GM12878 (cell line): ENCODE measurements at regions not wholly inside any gene's neighbourhood (a gene's known extent, or its start where the extent isn't known, plus 50 kb on each side); places are given as distances from the start of the nearest gene placed in this dataset.

ENCODE experiments used
- ATAC-seq: fragments of 200-7000 bp; cut with Tn5 transposase; 3 replicates; pipeline ENCODE4 v1.9.1; 2020; ENCODE audit warnings: mild to moderate bottlenecking, moderate library complexity
- BruUV-seq: library from RNA; stranded (reverse); fragments of 400-500 nt; replicated peaks from 2 replicates; lab custom pipeline; 2021; lab: Mats Ljungman, UMichigan
- CTCF ChIA-PET: fragments of 300-600 bp; sonication (Branson Sonifier 250); formaldehyde crosslinking; extraction: SDS; loops from one replicate; lab custom pipeline; 2021; ENCODE audit warnings: inconsistent platforms; lab: Yijun Ruan, JAX
- POLR2A ChIA-PET: fragments of 350-600 bp; formaldehyde crosslinking; extraction: SDS; loops from one replicate; lab custom pipeline; 2021; ENCODE audit warnings: inconsistent platforms; lab: Charles Lee
- RAD21 ChIA-PET: fragments of 300-600 bp; sonication (Branson Sonifier 250); formaldehyde crosslinking; loops from one replicate; lab custom pipeline; 2023; ENCODE audit warnings: antibody characterized with exemption; ENCODE audit not compliant: unreplicated experiment; lab: Charles Lee
- SMC1A ChIA-PET: fragments of 300-600 bp; sonication (Branson Sonifier 250); formaldehyde crosslinking; loops from one replicate; lab custom pipeline; 2023; ENCODE audit not compliant: unreplicated experiment, uncharacterized antibody; lab: Charles Lee
- DNase-seq: peaks from one replicate; pipeline ENCODE4 v3.0.0-alpha.2; 2011; ENCODE audit warnings: low read depth, low spot score
- FAIRE-seq: peaks from 3 replicates; lab custom pipeline; 2011; peaks lifted over from hg19 to GRCh38; lab: Jason Lieb, UNC
- H2AFZ ChIP-seq: 2 replicates; pipeline ENCODE4 v1.6.0; 2011; ENCODE audit warnings: low read depth, low read length, control low read depth; ENCODE audit not compliant: control insufficient read depth
- H3K27ac ChIP-seq: 2 replicates; pipeline ENCODE4 v1.5.1; 2011; ENCODE audit warnings: control low read depth; ENCODE audit not compliant: control insufficient read depth, insufficient read depth
- H3K27me3 ChIP-seq, 2 experiments: replicated peaks in 1 of 2; 2 replicates each; pipeline versions ENCODE4 v1.6.0 to v1.6.1; 2011; ENCODE audit warnings: low read length in 1 of 2; ENCODE audit not compliant: control insufficient read depth in 2 of 2, insufficient read depth in 2 of 2
- H3K36me3 ChIP-seq, 2 experiments: 2 replicates each; pipeline ENCODE4 v1.5.1; 2011; ENCODE audit warnings: low read length in 1 of 2; ENCODE audit not compliant: control insufficient read depth in 2 of 2, insufficient read depth in 2 of 2
- H3K4me1 ChIP-seq: 2 replicates; pipeline ENCODE4 v1.6.1; 2011; ENCODE audit warnings: mild to moderate bottlenecking, low read length, moderate library complexity, mixed read lengths; ENCODE audit not compliant: control insufficient read depth, insufficient read depth
- H3K4me2 ChIP-seq: 2 replicates; pipeline ENCODE4 v1.6.0; 2011; ENCODE audit warnings: control low read depth; ENCODE audit not compliant: control insufficient read depth, insufficient read depth
- H3K4me3 ChIP-seq: fragments of 200-600 bp; sonication (generic); 2 replicates; pipeline ENCODE4 v1.5.1; 2016
- H3K79me2 ChIP-seq: 2 replicates; pipeline ENCODE4 v1.6.0; 2011; ENCODE audit warnings: low read length; ENCODE audit not compliant: control insufficient read depth, insufficient read depth
- H3K9ac ChIP-seq: 2 replicates; pipeline ENCODE4 v1.8.0; 2011; ENCODE audit warnings: low read length, control low read depth, mixed read lengths; ENCODE audit not compliant: control insufficient read depth, insufficient read depth
- H3K9me3 ChIP-seq: replicated peaks from 3 replicates; pipeline ENCODE4 v1.5.1; 2011; ENCODE audit warnings: mild to moderate bottlenecking, low read length; ENCODE audit not compliant: control insufficient read depth, insufficient read depth
- H4K20me1 ChIP-seq: 2 replicates; pipeline ENCODE4 v1.6.0; 2011; ENCODE audit not compliant: control insufficient read depth, insufficient read depth
- DPF2 ChIP-seq: fragments of 450-650 bp; IDR thresholded peaks from 2 replicates; pipeline ENCODE4 v1.6.1; 2017; ENCODE audit warnings: mild to moderate bottlenecking
- ETV6 ChIP-seq, 2 experiments: fragments of 450-650 bp in 1 of 2; IDR thresholded peaks in 1 of 2; conservative IDR thresholded peaks in 1 of 2; 2 replicates each; pipeline ENCODE4 v1.6.1; 2014; ENCODE audit warnings: antibody characterized with exemption in 1 of 2, borderline replicate concordance in 1 of 2, low read depth in 1 of 2, mild to moderate bottlenecking in 1 of 2, moderate library complexity in 1 of 2
- FOXK2 ChIP-seq: fragments of 450-650 bp; IDR thresholded peaks from 2 replicates; pipeline ENCODE4 v1.6.1; 2017; ENCODE audit warnings: mild to moderate bottlenecking, moderate library complexity
- HDAC6 ChIP-seq: fragments of 200-600 bp; sonication (generic); IDR thresholded peaks from one replicate; pipeline ENCODE4 v1.8.0; 2017; ENCODE audit warnings: antibody characterized with exemption; ENCODE audit not compliant: unreplicated experiment
- IKZF2 ChIP-seq, 2 experiments: fragments of 450-650 bp; IDR thresholded peaks; 2 replicates each; pipeline ENCODE4 v1.6.1; 2017; ENCODE audit warnings: mild to moderate bottlenecking in 2 of 2, moderate library complexity in 2 of 2
- KDM1A ChIP-seq: fragments of 200-600 bp; sonication (generic); IDR thresholded peaks from 2 replicates; pipeline ENCODE4 v1.6.1; 2016; ENCODE audit warnings: borderline replicate concordance
- NR2C2 ChIP-seq: IDR thresholded peaks from 2 replicates; pipeline ENCODE4 v1.6.1; 2011; ENCODE audit warnings: borderline replicate concordance, low read depth; ENCODE audit not compliant: control insufficient read depth, insufficient read length
- PAX5 ChIP-seq: IDR thresholded peaks from 2 replicates; pipeline ENCODE4 v1.6.1; 2011; ENCODE audit warnings: low read depth, low read length, borderline replicate concordance
- SMC3 ChIP-seq: IDR thresholded peaks from 2 replicates; pipeline ENCODE4 v1.6.1; 2011; ENCODE audit warnings: low read length, improper control_type of control experiment, borderline replicate concordance
- WGBS: methylation state at CpG from one replicate; pipeline ENCODE4 v1.1.6; 2016; ENCODE audit warnings: low lambda C conversion rate; ENCODE audit not compliant: insufficient replicate concordance, insufficient coverage; ENCODE audit errors: missing lambda C conversion rate; 5-methylcytosine and 5-hydroxymethylcytosine counted together
- in situ Hi-C: fragments of 300-500 bp; cut with MboI; formaldehyde crosslinking; loops from 9 replicates; pipeline ENCODE4 v1.14.3; 2018; ENCODE audit warnings: mixed read lengths
- intact Hi-C: fragments of 100-400 bp; cut with micrococcal nuclease; formaldehyde crosslinking; loops from one replicate; pipeline ENCODE4 v1.14.2; 2022; ENCODE audit not compliant: unreplicated experiment
- TF ChIP-seq, protein P1 (sequence below): fragments of 450-650 bp; IDR thresholded peaks from 2 replicates; pipeline ENCODE4 v1.6.1; 2016; ENCODE audit warnings: mild to moderate bottlenecking
- TF ChIP-seq, protein P2 (sequence below): IDR thresholded peaks from 2 replicates; pipeline ENCODE4 v1.6.1; 2011; ENCODE audit warnings: mild to moderate bottlenecking, low read depth, low read length, moderate library complexity; ENCODE audit not compliant: insufficient replicate concordance
- TF ChIP-seq, protein P3 (sequence below): IDR thresholded peaks from 2 replicates; pipeline ENCODE4 v1.6.1; 2012; ENCODE audit warnings: low read length, inconsistent platforms
- TF ChIP-seq, protein P4 (sequence below): fragments of 450-650 bp; IDR thresholded peaks from 2 replicates; pipeline ENCODE4 v1.6.1; 2017; ENCODE audit warnings: mild to moderate bottlenecking
- TF ChIP-seq, protein P5 (sequence below): IDR thresholded peaks from 2 replicates; pipeline ENCODE4 v1.6.1; 2011; ENCODE audit warnings: borderline replicate concordance, low read depth, mild to moderate bottlenecking, moderate library complexity, mixed read lengths, low read length; ENCODE audit not compliant: insufficient read depth; ENCODE audit errors: extremely low read length

DNA sequence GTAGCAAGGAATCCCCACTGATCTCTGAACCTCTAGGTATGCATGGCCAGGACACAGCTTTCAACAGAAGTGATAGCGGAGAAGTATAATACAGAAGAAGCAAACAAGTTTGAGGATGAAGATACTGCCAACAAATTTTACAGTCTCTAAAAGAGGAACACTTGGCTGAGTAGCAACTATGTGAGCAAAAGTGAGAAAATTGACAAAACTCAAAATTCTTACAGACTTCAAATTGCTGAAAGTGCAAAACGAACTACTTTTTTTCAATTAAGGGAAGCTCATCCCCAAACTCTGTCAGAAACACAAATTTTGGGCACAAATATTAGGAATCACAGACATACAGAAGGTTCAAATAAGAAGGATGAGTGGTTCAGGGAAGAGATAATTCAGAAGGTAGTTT lies 1324.6 kb downstream of the LRFN5 start:
- H4K20me1 ChIP-seq, result no peaks in the 10 kb centered on the region
- ChIA-PET POLR2A (no interaction called here), CTCF (interaction anchor here (0.8 kb wide), 1 partner anchor 31 kb away, joined by 3 read pairs; no protein-coding TSS in a partner anchor), SMC1A (no interaction called here), RAD21 (no interaction called here)
- intact Hi-C loops (no loop called here), in situ Hi-C loops (no loop called here)
- no peak overlapping the region for H3K4me2 ChIP-seq
- H3K79me2 ChIP-seq, result no peaks in the 10 kb centered on the region
- H2AFZ ChIP-seq, result no peak overlapping the region
- no peak for DNase-seq
- H3K4me1 ChIP-seq, result no peaks in the 10 kb centered on the region
- H3K27ac ChIP-seq, result no peak overlapping the region
- no peak for TF ChIP-seq IKZF2 (IDR thresholded peaks at IDR 0.05)
- TF ChIP-seq FOXK2, result no peak
- TF ChIP-seq, protein P1, sequence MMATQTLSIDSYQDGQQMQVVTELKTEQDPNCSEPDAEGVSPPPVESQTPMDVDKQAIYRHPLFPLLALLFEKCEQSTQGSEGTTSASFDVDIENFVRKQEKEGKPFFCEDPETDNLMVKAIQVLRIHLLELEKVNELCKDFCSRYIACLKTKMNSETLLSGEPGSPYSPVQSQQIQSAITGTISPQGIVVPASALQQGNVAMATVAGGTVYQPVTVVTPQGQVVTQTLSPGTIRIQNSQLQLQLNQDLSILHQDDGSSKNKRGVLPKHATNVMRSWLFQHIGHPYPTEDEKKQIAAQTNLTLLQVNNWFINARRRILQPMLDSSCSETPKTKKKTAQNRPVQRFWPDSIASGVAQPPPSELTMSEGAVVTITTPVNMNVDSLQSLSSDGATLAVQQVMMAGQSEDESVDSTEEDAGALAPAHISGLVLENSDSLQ, result no peak
- TF ChIP-seq NR2C2, result no peak
- TF ChIP-seq, protein P2, sequence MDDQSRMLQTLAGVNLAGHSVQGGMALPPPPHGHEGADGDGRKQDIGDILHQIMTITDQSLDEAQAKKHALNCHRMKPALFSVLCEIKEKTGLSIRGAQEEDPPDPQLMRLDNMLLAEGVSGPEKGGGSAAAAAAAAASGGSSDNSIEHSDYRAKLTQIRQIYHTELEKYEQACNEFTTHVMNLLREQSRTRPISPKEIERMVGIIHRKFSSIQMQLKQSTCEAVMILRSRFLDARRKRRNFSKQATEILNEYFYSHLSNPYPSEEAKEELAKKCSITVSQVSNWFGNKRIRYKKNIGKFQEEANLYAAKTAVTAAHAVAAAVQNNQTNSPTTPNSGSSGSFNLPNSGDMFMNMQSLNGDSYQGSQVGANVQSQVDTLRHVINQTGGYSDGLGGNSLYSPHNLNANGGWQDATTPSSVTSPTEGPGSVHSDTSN, result no peak
- TF ChIP-seq, protein P3, sequence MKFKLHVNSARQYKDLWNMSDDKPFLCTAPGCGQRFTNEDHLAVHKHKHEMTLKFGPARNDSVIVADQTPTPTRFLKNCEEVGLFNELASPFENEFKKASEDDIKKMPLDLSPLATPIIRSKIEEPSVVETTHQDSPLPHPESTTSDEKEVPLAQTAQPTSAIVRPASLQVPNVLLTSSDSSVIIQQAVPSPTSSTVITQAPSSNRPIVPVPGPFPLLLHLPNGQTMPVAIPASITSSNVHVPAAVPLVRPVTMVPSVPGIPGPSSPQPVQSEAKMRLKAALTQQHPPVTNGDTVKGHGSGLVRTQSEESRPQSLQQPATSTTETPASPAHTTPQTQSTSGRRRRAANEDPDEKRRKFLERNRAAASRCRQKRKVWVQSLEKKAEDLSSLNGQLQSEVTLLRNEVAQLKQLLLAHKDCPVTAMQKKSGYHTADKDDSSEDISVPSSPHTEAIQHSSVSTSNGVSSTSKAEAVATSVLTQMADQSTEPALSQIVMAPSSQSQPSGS, result no peak
- TF ChIP-seq ETV6 (conservative IDR thresholded peaks at IDR 0.05 in 1 of 2, IDR thresholded peaks at IDR 0.05 in 1 of 2; ENCODE audit: borderline replicate concordance in 1 of 2, low read depth in 1 of 2), result no peak
- TF ChIP-seq DPF2, result no peak
- TF ChIP-seq PAX5, result no peak
- TF ChIP-seq KDM1A, result no peak
- TF ChIP-seq, protein P4, sequence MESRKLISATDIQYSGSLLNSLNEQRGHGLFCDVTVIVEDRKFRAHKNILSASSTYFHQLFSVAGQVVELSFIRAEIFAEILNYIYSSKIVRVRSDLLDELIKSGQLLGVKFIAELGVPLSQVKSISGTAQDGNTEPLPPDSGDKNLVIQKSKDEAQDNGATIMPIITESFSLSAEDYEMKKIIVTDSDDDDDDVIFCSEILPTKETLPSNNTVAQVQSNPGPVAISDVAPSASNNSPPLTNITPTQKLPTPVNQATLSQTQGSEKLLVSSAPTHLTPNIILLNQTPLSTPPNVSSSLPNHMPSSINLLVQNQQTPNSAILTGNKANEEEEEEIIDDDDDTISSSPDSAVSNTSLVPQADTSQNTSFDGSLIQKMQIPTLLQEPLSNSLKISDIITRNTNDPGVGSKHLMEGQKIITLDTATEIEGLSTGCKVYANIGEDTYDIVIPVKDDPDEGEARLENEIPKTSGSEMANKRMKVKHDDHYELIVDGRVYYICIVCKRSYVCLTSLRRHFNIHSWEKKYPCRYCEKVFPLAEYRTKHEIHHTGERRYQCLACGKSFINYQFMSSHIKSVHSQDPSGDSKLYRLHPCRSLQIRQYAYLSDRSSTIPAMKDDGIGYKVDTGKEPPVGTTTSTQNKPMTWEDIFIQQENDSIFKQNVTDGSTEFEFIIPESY, result no peak
- TF ChIP-seq HDAC6, result no peak
- TF ChIP-seq SMC3, result no peak
- TF ChIP-seq, protein P5, sequence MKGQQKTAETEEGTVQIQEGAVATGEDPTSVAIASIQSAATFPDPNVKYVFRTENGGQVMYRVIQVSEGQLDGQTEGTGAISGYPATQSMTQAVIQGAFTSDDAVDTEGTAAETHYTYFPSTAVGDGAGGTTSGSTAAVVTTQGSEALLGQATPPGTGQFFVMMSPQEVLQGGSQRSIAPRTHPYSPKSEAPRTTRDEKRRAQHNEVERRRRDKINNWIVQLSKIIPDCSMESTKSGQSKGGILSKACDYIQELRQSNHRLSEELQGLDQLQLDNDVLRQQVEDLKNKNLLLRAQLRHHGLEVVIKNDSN, result no peak
- BruUV-seq, result no TSS peak
- WGBS, result 44% methylated on average over 2 of the region's 2 CpGs
- no peaks in the 10 kb centered on the region for H3K27me3 ChIP-seq
- no peak for FAIRE-seq
- H3K9me3 ChIP-seq, result no peaks in the 10 kb centered on the region
- H3K4me3 ChIP-seq, result no peak overlapping the region
- no peak overlapping the region for H3K9ac ChIP-seq
- no peaks in the 10 kb centered on the region for H3K36me3 ChIP-seq
- ATAC-seq, result no peak
